Esophagus muscularis mucosa (tissue), 4 donors: ENCODE measurements at regions not wholly inside any gene's neighbourhood (a gene's known extent, or its start where the extent isn't known, plus 50 kb on each side); places are given as distances from the start of the nearest gene placed in this dataset.

Source experiments
- DNase-seq: peaks from one replicate; pipeline ENCODE4 v3.0.0-alpha.2; 2017; ENCODE audit errors: extremely low spot score
- H3K27ac ChIP-seq, 4 donors: fragments of 200-600 bp; sonication (generic); replicated peaks in 1 of 4; 1 replicate in 3 of 4; 2 replicates in 1 of 4; pipeline ENCODE4 v1.5.1; 2016 to 2019; ENCODE audit warnings: mild to moderate bottlenecking in 1 of 4
- H3K27me3 ChIP-seq, 4 donors: fragments of 200-600 bp; sonication (generic); one replicate each; pipeline versions ENCODE4 v1.5.1 to v1.6.0; 2016 to 2019
- H3K36me3 ChIP-seq, 4 donors: fragments of 200-600 bp; sonication (generic); one replicate each; pipeline ENCODE4 v1.5.1; 2016 to 2019
- H3K4me1 ChIP-seq, 4 donors: fragments of 200-600 bp; sonication (generic); one replicate each; pipeline ENCODE4 v1.5.1; 2016 to 2019
- H3K4me3 ChIP-seq, 4 donors: fragments of 200-600 bp; sonication (generic); 1 replicate in 2 of 4; 2 replicates in 2 of 4; pipeline ENCODE4 v1.5.1; 2016 to 2019; ENCODE audit warnings: mild to moderate bottlenecking in 4 of 4, moderate library complexity in 1 of 4
- H3K9me3 ChIP-seq, 4 donors: fragments of 200-600 bp; sonication (generic); 1 replicate in 3 of 4; 2 replicates in 1 of 4; pipeline ENCODE4 v1.5.1; 2016 to 2019
- EP300 ChIP-seq: sonication (generic); formaldehyde crosslinking; IDR thresholded peaks from one replicate; pipeline ENCODE4 v1.6.1; 2017; ENCODE audit warnings: antibody characterized with exemption
- POLR2A ChIP-seq: fragments of 450-650 bp; IDR thresholded peaks from one replicate; pipeline ENCODE4 v1.6.1; 2017; ENCODE audit warnings: antibody characterized with exemption, moderate library complexity, mild to moderate bottlenecking, low read depth
- POLR2AphosphoS5 ChIP-seq, 2 donors: sonication (generic); formaldehyde crosslinking; IDR thresholded peaks; one replicate each; pipeline ENCODE4 v1.6.1; 2017; ENCODE audit warnings: antibody characterized with exemption in 2 of 2
- WGBS: methylation state at CpG from one replicate; pipeline ENCODE4 v1.1.5; 2018; 5-methylcytosine and 5-hydroxymethylcytosine counted together
- intact Hi-C: fragments of 100-400 bp; cut with DNase I; formaldehyde crosslinking; loops from one replicate; pipeline ENCODE4 v1.15.1; 2023
- TF ChIP-seq, protein P1 (sequence below), 3 experiments: fragments of 200-600 bp in 2 of 3; fragments of 450-650 bp in 1 of 3; sonication (generic) in 2 of 3; IDR thresholded peaks; one replicate each; pipeline ENCODE4 v1.5.1; 2017 to 2019; ENCODE audit warnings: antibody characterized with exemption in 3 of 3, mild to moderate bottlenecking in 2 of 3, moderate library complexity in 1 of 3

DNA sequence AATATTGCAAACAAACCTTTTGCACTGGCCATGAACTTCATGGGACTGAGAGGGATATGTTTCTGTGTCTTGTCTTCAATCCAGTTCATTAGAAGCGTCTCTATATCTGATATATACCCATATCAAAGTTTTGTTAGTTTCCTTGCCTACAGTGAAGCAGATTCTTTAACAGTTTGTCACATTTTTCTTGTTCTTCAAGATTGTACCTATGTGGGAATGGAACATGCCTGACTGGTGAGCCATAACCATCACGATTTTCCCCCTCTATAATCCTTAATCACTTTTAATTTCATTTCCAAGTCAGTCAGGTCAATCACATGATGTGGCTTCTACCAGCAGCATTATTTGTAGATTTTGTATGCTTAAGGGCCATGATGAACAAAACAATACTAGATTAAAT is 197.1 kb upstream of the PDE5A start:
- no peak overlapping the region for H3K4me3 ChIP-seq
- WGBS, result 79% methylated on average over 2 of the region's 2 CpGs
- TF ChIP-seq, protein P1, sequence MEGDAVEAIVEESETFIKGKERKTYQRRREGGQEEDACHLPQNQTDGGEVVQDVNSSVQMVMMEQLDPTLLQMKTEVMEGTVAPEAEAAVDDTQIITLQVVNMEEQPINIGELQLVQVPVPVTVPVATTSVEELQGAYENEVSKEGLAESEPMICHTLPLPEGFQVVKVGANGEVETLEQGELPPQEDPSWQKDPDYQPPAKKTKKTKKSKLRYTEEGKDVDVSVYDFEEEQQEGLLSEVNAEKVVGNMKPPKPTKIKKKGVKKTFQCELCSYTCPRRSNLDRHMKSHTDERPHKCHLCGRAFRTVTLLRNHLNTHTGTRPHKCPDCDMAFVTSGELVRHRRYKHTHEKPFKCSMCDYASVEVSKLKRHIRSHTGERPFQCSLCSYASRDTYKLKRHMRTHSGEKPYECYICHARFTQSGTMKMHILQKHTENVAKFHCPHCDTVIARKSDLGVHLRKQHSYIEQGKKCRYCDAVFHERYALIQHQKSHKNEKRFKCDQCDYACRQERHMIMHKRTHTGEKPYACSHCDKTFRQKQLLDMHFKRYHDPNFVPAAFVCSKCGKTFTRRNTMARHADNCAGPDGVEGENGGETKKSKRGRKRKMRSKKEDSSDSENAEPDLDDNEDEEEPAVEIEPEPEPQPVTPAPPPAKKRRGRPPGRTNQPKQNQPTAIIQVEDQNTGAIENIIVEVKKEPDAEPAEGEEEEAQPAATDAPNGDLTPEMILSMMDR (IDR thresholded peaks at IDR 0.05), result no peak
- no peak for TF ChIP-seq EP300
- no peak for TF ChIP-seq POLR2AphosphoS5 (IDR thresholded peaks at IDR 0.05)
- no peak for TF ChIP-seq POLR2A
- H3K27me3 ChIP-seq, result no peaks in the 10 kb centered on the region
- peaks cover 0 to 9% (median 2%) of the 10 kb centered on the region in 4 donors for H3K4me1 ChIP-seq
- intact Hi-C loops, result no loop called here
- no peak for DNase-seq
- H3K9me3 ChIP-seq, result no peaks in the 10 kb centered on the region
- no peaks in the 10 kb centered on the region for H3K36me3 ChIP-seq
- no peak overlapping the region for H3K27ac ChIP-seq

DNA sequence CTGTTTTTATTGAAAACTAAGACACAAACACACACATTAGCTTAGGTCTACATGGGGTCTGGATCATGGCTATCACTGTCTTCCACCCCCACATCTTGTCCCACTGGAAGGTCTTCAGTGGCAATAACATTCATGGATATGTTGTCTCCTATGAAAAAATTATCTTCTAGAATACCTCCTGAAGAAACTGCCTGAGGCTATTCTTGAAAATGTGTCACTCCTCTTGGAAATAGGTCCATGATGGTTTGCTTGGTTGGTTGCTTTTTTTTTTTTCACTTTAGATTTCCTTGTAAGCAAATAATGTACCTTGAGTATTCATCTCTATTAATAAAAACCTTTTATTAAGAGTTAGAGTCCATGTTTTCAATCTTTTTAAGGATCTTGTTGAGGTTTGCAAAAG is 195.3 kb upstream of the PDE5A start:
- Histone ChIP-seq H3K4me1 (peaks cover 0 to 3% (median 0%) of the 10 kb centered on the region in 4 donors), H3K9me3 (no peaks in the 10 kb centered on the region), H3K27ac (no peak overlapping the region), H3K27me3 (no peaks in the 10 kb centered on the region), H3K36me3 (no peaks in the 10 kb centered on the region), H3K4me3 (no peak overlapping the region)
- intact Hi-C loops, result no loop called here
- DNase-seq, result no peak
- TF ChIP-seq EP300 (no peak), POLR2AphosphoS5 (IDR thresholded peaks at IDR 0.05) (no peak), POLR2A (no peak)
- TF ChIP-seq, protein P1 (IDR thresholded peaks at IDR 0.05), result no peak

DNA sequence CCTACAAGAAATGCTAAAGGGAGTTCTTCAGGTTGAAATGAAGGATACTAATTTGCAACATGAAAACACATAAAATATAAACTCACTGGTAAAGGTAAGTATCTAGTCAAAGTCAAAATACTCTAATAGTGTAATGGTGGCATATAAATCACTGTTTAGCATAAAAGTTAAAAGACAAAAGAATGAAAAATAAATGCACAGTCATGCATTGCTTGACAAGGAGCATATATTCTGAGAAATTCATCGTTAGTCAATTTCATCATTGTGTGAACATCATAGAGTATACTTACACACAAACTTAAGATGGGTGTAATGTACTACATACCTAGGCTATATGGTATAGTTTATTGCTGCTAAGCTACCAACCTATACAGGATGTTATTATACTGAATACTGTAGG is 194.4 kb upstream of the PDE5A start:
- intact Hi-C loops, result no loop called here
- H3K27me3 ChIP-seq, result no peaks in the 10 kb centered on the region
- no peaks in the 10 kb centered on the region for H3K4me1 ChIP-seq
- DNase-seq, result no peak
- H3K4me3 ChIP-seq, result no peak overlapping the region
- no peaks in the 10 kb centered on the region for H3K36me3 ChIP-seq
- no peak for TF ChIP-seq POLR2A
- TF ChIP-seq EP300, result no peak
- TF ChIP-seq, protein P1 (IDR thresholded peaks at IDR 0.05), result no peak
- no peak for TF ChIP-seq POLR2AphosphoS5 (IDR thresholded peaks at IDR 0.05)
- WGBS, result 80% methylated on average over 1 of the region's 1 CpG
- H3K9me3 ChIP-seq, result no peaks in the 10 kb centered on the region
- no peak overlapping the region for H3K27ac ChIP-seq

DNA sequence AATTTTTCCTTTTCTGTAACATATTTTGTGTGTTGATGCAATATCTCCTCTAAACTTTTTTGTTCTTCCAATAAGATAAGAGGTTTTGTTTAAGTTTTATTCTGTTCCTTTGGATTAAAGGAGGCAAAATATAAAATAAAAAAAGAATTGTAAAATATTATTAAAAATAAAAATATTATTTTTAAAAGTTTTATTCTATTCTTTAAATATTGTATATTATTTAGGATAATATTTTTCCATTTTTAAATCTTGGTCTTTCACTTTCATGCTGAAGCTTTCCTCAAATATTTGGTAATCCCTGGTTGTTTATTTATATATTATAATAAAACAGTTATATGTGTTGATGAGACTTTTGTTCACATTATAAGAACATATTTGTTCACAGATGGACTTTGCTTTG is 187.9 kb upstream of the PDE5A start:
- Histone ChIP-seq H3K4me3 (no peak overlapping the region), H3K9me3 (peaks cover 0 to 14% (median 7%) of the 10 kb centered on the region in 4 donors), H3K27ac (no peak overlapping the region), H3K36me3 (no peaks in the 10 kb centered on the region), H3K27me3 (no peaks in the 10 kb centered on the region), H3K4me1 (no peaks in the 10 kb centered on the region)
- TF ChIP-seq, protein P1 (IDR thresholded peaks at IDR 0.05), result no peak
- TF ChIP-seq EP300 (no peak), POLR2A (no peak), POLR2AphosphoS5 (IDR thresholded peaks at IDR 0.05) (no peak)
- intact Hi-C loops, result no loop called here
- no peak for DNase-seq

DNA sequence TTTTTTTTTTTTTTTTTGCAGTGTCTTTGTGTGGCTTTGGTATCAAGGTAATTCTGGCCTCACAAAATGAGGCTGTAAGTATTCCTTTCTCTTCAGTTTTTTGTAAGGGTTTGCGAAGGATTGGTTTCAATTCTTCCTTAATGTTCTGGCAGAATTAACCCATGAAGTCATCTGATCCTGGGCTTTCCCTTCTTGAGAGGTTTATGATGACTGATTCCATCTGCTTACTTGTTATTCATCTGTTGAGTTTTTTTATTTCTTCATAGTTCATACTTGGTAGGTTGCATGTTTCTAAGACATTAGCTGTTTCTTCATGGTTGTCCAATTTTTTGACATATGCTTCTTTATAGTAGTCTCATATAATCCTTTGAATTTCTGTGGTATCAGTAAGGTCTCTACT is 181.4 kb upstream of the PDE5A start:
- Histone ChIP-seq H3K36me3 (no peaks in the 10 kb centered on the region), H3K4me1 (no peaks in the 10 kb centered on the region), H3K9me3 (peaks cover 0 to 14% (median 10%) of the 10 kb centered on the region in 4 donors), H3K4me3 (no peak overlapping the region), H3K27me3 (no peaks in the 10 kb centered on the region), H3K27ac (no peak overlapping the region)
- intact Hi-C loops, result no loop called here
- no peak for DNase-seq
- TF ChIP-seq, protein P1 (IDR thresholded peaks at IDR 0.05), result no peak
- TF ChIP-seq EP300 (no peak), POLR2A (no peak), POLR2AphosphoS5 (IDR thresholded peaks at IDR 0.05) (no peak)
- 91% methylated on average over 1 of the region's 1 CpG for WGBS
